GM23248 (cell line): ENCODE measurements at regions not wholly inside any gene's neighbourhood (a gene's known extent, or its start where the extent isn't known, plus 50 kb on each side); places are given as distances from the start of the nearest gene placed in this dataset.
A peak's percentile ranks its signal among the peaks of the same experiment; 100 is the strongest.

ENCODE experiments used
- DNase-seq: peaks from one replicate; pipeline ENCODE4 v3.0.0-alpha.2; 2015
- H2AFZ ChIP-seq: fragments of 200-600 bp; sonication (generic); 2 replicates; pipeline ENCODE4 v1.6.1; 2016; ENCODE audit warnings: antibody characterized with exemption
- H3F3A ChIP-seq: fragments of 200-600 bp; sonication (generic); 2 replicates; pipeline ENCODE4 v1.6.1; 2016; ENCODE audit warnings: mild to moderate bottlenecking, antibody characterized with exemption, mixed run types; ENCODE audit not compliant: insufficient read depth
- H3K27ac ChIP-seq: fragments of 200-600 bp; sonication (generic); 2 replicates; pipeline ENCODE4 v1.5.1; 2016; ENCODE audit warnings: mild to moderate bottlenecking
- H3K27me3 ChIP-seq: fragments of 200-600 bp; sonication (generic); replicated peaks from 2 replicates; pipeline ENCODE4 v1.6.1; 2016; ENCODE audit warnings: mild to moderate bottlenecking; ENCODE audit not compliant: insufficient read depth
- H3K36me3 ChIP-seq: fragments of 200-600 bp; sonication (generic); 2 replicates; pipeline ENCODE4 v1.6.1; 2016; ENCODE audit warnings: low read depth, mild to moderate bottlenecking
- H3K4me1 ChIP-seq: fragments of 200-600 bp; sonication (generic); 2 replicates; pipeline ENCODE4 v1.6.1; 2016; ENCODE audit warnings: mild to moderate bottlenecking; ENCODE audit not compliant: insufficient read depth
- H3K4me2 ChIP-seq: fragments of 200-600 bp; sonication (generic); one replicate; pipeline ENCODE4 v1.6.1; 2016; ENCODE audit warnings: mild to moderate bottlenecking; ENCODE audit not compliant: unreplicated experiment
- H3K4me3 ChIP-seq: fragments of 200-600 bp; sonication (generic); 2 replicates; pipeline ENCODE4 v1.5.1; 2016; ENCODE audit warnings: mild to moderate bottlenecking
- H3K79me2 ChIP-seq: fragments of 200-600 bp; sonication (generic); 2 replicates; pipeline ENCODE4 v1.6.1; 2016; ENCODE audit warnings: mild to moderate bottlenecking; ENCODE audit not compliant: insufficient read depth
- H3K9ac ChIP-seq: fragments of 200-600 bp; sonication (generic); 2 replicates; pipeline ENCODE4 v1.6.1; 2016; ENCODE audit warnings: mild to moderate bottlenecking
- H3K9me2 ChIP-seq: fragments of 200-600 bp; sonication (generic); 2 replicates; pipeline ENCODE4 v1.6.1; 2016; ENCODE audit warnings: mixed run types, mild to moderate bottlenecking, moderate library complexity; ENCODE audit not compliant: insufficient read depth
- H3K9me3 ChIP-seq: fragments of 200-600 bp; sonication (generic); one replicate; pipeline ENCODE4 v1.6.1; 2017; ENCODE audit warnings: low read depth
- H4K20me1 ChIP-seq: fragments of 200-600 bp; sonication (generic); 2 replicates; pipeline ENCODE4 v1.6.0; 2016; ENCODE audit not compliant: insufficient read depth
- EZH2 ChIP-seq: fragments of 200-600 bp; sonication (generic); IDR thresholded peaks from 2 replicates; pipeline ENCODE4 v1.6.1; 2018; ENCODE audit warnings: antibody characterized with exemption, mild to moderate bottlenecking; ENCODE audit not compliant: insufficient read depth, poor library complexity, severe bottlenecking
- EZH2phosphoT487 ChIP-seq: fragments of 200-600 bp; sonication (generic); IDR thresholded peaks from 2 replicates; pipeline ENCODE4 v1.6.1; 2018; ENCODE audit warnings: antibody characterized with exemption, moderate library complexity, mild to moderate bottlenecking, low read depth; ENCODE audit not compliant: insufficient read depth
- WGBS, 2 experiments: methylation state at CpG; one replicate each; pipeline ENCODE4 v1.1.6; 2015 to 2017; ENCODE audit warnings: low lambda C conversion rate in 2 of 2, low coverage in 1 of 2; ENCODE audit errors: missing lambda C conversion rate in 2 of 2; 5-methylcytosine and 5-hydroxymethylcytosine counted together
- in situ Hi-C: fragments of 300-500 bp; cut with MboI; formaldehyde crosslinking; loops from 2 replicates; pipeline ENCODE4 v1.15.0; 2020

DNA sequence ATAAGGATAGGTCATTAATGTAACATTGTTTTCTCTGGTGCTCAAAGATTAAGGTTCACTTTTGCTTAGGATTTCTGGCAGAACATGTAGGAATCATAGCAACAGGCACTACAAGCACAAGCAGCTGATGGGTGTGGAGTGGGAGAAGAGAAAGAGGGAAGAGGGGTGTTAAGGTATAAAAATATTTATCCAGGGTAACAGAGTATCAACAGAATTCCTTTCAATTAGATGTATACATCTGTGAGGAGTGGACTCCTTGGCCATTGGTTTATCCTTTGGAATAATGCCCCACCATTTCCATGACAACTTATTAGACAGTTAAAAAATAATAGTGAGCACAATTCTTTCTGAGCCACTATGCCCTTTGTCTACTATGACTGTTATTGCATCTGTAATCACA is 388.3 kb upstream of the DDHD1 start:
- no peaks in the 10 kb centered on the region for H3K9me3 ChIP-seq
- no peak overlapping the region for H2AFZ ChIP-seq
- H3K4me1 ChIP-seq: no peaks in the 10 kb centered on the region
- H3K27ac ChIP-seq: no peak overlapping the region
- no peaks in the 10 kb centered on the region for H3K27me3 ChIP-seq
- H3K36me3 ChIP-seq: no peaks in the 10 kb centered on the region
- DNase-seq: no peak
- no peaks in the 10 kb centered on the region for H4K20me1 ChIP-seq
- H3K9ac ChIP-seq: no peak overlapping the region
- no peak for TF ChIP-seq EZH2phosphoT487
- 0 out of 2 replicates have a peak, but pooled peaks cover 5% of the 10 kb centered on the region for H3F3A ChIP-seq
- no peak overlapping the region for H3K4me2 ChIP-seq
- no peaks in the 10 kb centered on the region for H3K9me2 ChIP-seq
- no peak overlapping the region for H3K4me3 ChIP-seq
- H3K79me2 ChIP-seq: no peaks in the 10 kb centered on the region
- in situ Hi-C loops: no loop called here

- H3K9me2 ChIP-seq: no peaks in the 10 kb centered on the region
- no peaks in the 10 kb centered on the region for H3K36me3 ChIP-seq
- H3K79me2 ChIP-seq: no peaks in the 10 kb centered on the region
- no peak for TF ChIP-seq EZH2
- TF ChIP-seq EZH2phosphoT487: no peak
- peak overlapping the region; percentile 7 for H2AFZ ChIP-seq
- peak; percentile 77 for DNase-seq
- no peaks in the 10 kb centered on the region for H3K27me3 ChIP-seq
- H3K4me2 ChIP-seq: no peak overlapping the region
- 5 to 8% methylated on average over 5 of the region's 5 CpGs for WGBS, 2 experiments
- H4K20me1 ChIP-seq: no peaks in the 10 kb centered on the region
- H3K4me1 ChIP-seq: no peaks in the 10 kb centered on the region
- in situ Hi-C loops: loop anchor here (10.0 kb wide), 1 partner anchor 795 kb away; no protein-coding TSS in a partner anchor
- no peak overlapping the region for H3K9ac ChIP-seq
- H3K9me3 ChIP-seq: no peaks in the 10 kb centered on the region
- H3K27ac ChIP-seq: no peak overlapping the region
- H3F3A ChIP-seq: 0 out of 2 replicates have a peak, but pooled peaks cover 5% of the 10 kb centered on the region
- no peak overlapping the region for H3K4me3 ChIP-seq
Observed at GRCh38 chr14:53539489-53540126, 386.5 kb upstream of the DDHD1 start.

- TF ChIP-seq EZH2 (no peak), EZH2phosphoT487 (no peak)
- Histone ChIP-seq H3K9ac (no peak overlapping the region), H3K9me2 (no peaks in the 10 kb centered on the region), H3K27me3 (no peaks in the 10 kb centered on the region), H3K9me3 (no peaks in the 10 kb centered on the region), H3K27ac (no peak overlapping the region), H4K20me1 (no peaks in the 10 kb centered on the region), H3K4me3 (no peak overlapping the region), H3K36me3 (no peaks in the 10 kb centered on the region), H3K4me2 (no peak overlapping the region), H3F3A (0 out of 2 replicates have a peak, but pooled peaks cover 5% of the 10 kb centered on the region), H3K79me2 (no peaks in the 10 kb centered on the region), H2AFZ (no peak overlapping the region), H3K4me1 (no peaks in the 10 kb centered on the region)
- in situ Hi-C loops: loop anchor here (10.0 kb wide), 1 partner anchor 796 kb away; no protein-coding TSS in a partner anchor
- DNase-seq: no peak
- WGBS, 2 experiments: 13 to 26% methylated on average over 2 of the region's 2 CpGs
Observed at GRCh38 chr14:53538316-53538881, 385.3 kb upstream of the DDHD1 start.

DNA sequence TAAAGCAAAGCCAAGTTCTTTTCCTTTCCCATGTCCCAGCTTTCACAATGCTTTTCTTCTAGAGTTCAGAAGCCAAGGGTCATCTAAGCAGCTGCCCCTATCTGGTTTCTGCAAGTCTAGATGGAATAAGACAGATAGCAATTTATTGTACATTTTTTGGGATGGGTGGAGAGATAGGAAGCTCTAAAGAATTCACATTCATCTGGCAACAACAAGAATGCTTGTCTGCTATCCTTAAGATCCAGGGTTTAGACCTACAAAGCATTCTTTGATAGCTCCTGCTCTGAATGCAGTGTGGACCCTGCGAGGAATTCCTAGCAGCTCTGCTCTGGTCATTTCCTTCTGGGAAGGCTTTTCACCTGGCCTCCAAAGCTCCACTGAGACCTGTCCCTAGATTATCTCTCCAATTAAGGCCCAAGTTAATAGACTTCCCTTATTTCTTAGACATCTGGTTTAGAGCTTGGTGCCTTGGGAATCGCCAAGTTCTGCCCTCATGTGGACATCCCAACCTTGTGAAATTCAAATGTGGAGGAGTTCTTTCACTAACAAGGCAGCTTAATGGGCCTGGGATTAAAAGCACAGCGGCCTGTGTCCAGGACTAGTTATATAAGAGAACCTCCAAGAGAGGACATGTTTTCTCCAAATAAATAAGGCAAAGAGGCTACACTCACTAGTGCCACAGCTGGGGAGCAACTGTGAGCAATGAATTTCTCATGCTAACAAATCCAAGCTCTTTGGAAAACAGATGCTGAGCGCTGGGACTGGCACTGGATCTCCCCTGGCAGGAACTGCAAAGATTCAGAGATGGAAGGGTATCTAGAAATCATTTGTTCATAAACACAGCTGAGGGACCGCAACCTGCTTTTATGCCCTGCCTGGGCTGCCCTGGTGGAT is 384.5 kb upstream of the DDHD1 start:
- TF ChIP-seq EZH2 (no peak), EZH2phosphoT487 (no peak)
- DNase-seq: peak; percentile 20
- no peak overlapping the region for H3K27ac ChIP-seq
- no peaks in the 10 kb centered on the region for H3K79me2 ChIP-seq
- 53 to 56% methylated on average over 5 of the region's 5 CpGs for WGBS, 2 experiments
- no peaks in the 10 kb centered on the region for H3K36me3 ChIP-seq
- H3K27me3 ChIP-seq: no peaks in the 10 kb centered on the region
- 0 out of 2 replicates have a peak, but pooled peaks cover 5% of the 10 kb centered on the region for H3F3A ChIP-seq
- H4K20me1 ChIP-seq: no peaks in the 10 kb centered on the region
- H2AFZ ChIP-seq: no peak overlapping the region
- no peak overlapping the region for H3K4me2 ChIP-seq
- H3K9me3 ChIP-seq: no peaks in the 10 kb centered on the region
- no peaks in the 10 kb centered on the region for H3K9me2 ChIP-seq
- no peak overlapping the region for H3K9ac ChIP-seq
- in situ Hi-C loops: loop anchor here (10.0 kb wide), 1 partner anchor 797 kb away; no protein-coding TSS in a partner anchor
- H3K4me3 ChIP-seq: no peak overlapping the region
- no peaks in the 10 kb centered on the region for H3K4me1 ChIP-seq
